H1 (cell line): ENCODE measurements at regions not wholly inside any gene's neighbourhood (a gene's known extent, or its start where the extent isn't known, plus 50 kb on each side); places are given as distances from the start of the nearest gene placed in this dataset.

Experiments used
- CTCF ChIA-PET: fragments of 300-600 bp; sonication (Branson Sonifier 250); formaldehyde crosslinking; loops from one replicate; lab custom pipeline; 2021; ENCODE audit not compliant: partially characterized antibody; lab: Charles Lee
- POLR2A ChIA-PET: fragments of 300-600 bp; sonication (Branson Sonifier 250); formaldehyde crosslinking; loops from one replicate; lab custom pipeline; 2021; ENCODE audit warnings: inconsistent platforms; ENCODE audit not compliant: partially characterized antibody; lab: Charles Lee
- DNase-seq, 2 experiments: peaks; one replicate each; pipeline versions ENCODE4 v3.0.0 to v3.0.0-alpha.2; 2010 to 2022; ENCODE audit warnings: low spot score in 2 of 2, low read depth in 1 of 2, mixed read lengths in 1 of 2
- FAIRE-seq: peaks from 2 replicates; lab custom pipeline; 2011; peaks lifted over from hg19 to GRCh38; lab: Jason Lieb, UNC
- H2AFZ ChIP-seq: 2 replicates; pipeline ENCODE4 v1.8.1; 2012; ENCODE audit warnings: low read length, inconsistent platforms
- H2AK5ac ChIP-seq: 2 replicates; pipeline ENCODE4 v1.6.1; 2013; ENCODE audit warnings: low read depth, low read length
- H2BK120ac ChIP-seq: replicated peaks from 2 replicates; pipeline ENCODE3; 2013; ENCODE audit warnings: low read depth, low read length, inconsistent platforms
- H2BK12ac ChIP-seq: 2 replicates; pipeline ENCODE4 v1.6.1; 2013; ENCODE audit warnings: low read depth, low read length
- H2BK15ac ChIP-seq: 2 replicates; pipeline ENCODE4 v1.6.1; 2013; ENCODE audit warnings: low read length
- H2BK20ac ChIP-seq: 2 replicates; pipeline ENCODE4 v1.6.1; 2013; ENCODE audit warnings: low read length
- H2BK5ac ChIP-seq: 2 replicates; pipeline ENCODE4 v1.6.1; 2013; ENCODE audit warnings: low read depth, low read length
- H3K14ac ChIP-seq: 2 replicates; pipeline ENCODE4 v1.6.1; 2013; ENCODE audit warnings: inconsistent platforms; ENCODE audit not compliant: insufficient read length
- H3K18ac ChIP-seq: 2 replicates; pipeline ENCODE4 v1.6.1; 2013; ENCODE audit warnings: low read length; ENCODE audit errors: extremely low read depth
- H3K23ac ChIP-seq: 2 replicates; pipeline ENCODE4 v1.6.1; 2013; ENCODE audit warnings: inconsistent platforms; ENCODE audit not compliant: insufficient read length
- H3K23me2 ChIP-seq: 2 replicates; pipeline ENCODE4 v1.6.1; 2013; ENCODE audit warnings: low read depth, low read length
- H3K27ac ChIP-seq: 2 replicates; pipeline ENCODE4 v1.6.1; 2011; ENCODE audit warnings: low read depth, low read length, inconsistent platforms
- H3K27me3 ChIP-seq, 4 experiments: replicated peaks in 1 of 4; 1 replicate in 1 of 4; 2 replicates in 3 of 4; pipeline versions ENCODE4 v1.6.1 to v1.8.1; 2011 to 2013; ENCODE audit warnings: low read length in 3 of 4, mild to moderate bottlenecking in 3 of 4, inconsistent platforms in 2 of 4, mixed read lengths in 2 of 4, moderate library complexity in 1 of 4; ENCODE audit not compliant: control insufficient read depth in 3 of 4, insufficient read depth in 3 of 4; ENCODE audit errors: extremely low read depth in 1 of 4
- H3K36me3 ChIP-seq, 4 experiments: 2 replicates each; pipeline versions ENCODE4 v1.6.1 to v1.8.1; 2011 to 2013; ENCODE audit warnings: mild to moderate bottlenecking in 4 of 4, low read length in 3 of 4, moderate library complexity in 2 of 4, control low read depth in 1 of 4, inconsistent platforms in 1 of 4; ENCODE audit not compliant: insufficient read depth in 4 of 4, control insufficient read depth in 2 of 4
- H3K4ac ChIP-seq: replicated peaks from 2 replicates; pipeline ENCODE3; 2013; ENCODE audit warnings: low read length, low read depth, mixed read lengths, inconsistent platforms; ENCODE audit not compliant: insufficient read length
- H3K4me1 ChIP-seq, 4 experiments: replicated peaks in 1 of 4; 1 replicate in 1 of 4; 2 replicates in 3 of 4; pipeline versions ENCODE4 v1.6.1 to v1.8.1; 2011 to 2013; ENCODE audit warnings: low read length in 3 of 4, inconsistent platforms in 2 of 4, mixed read lengths in 1 of 4; ENCODE audit not compliant: insufficient read depth in 4 of 4, control insufficient read depth in 3 of 4
- H3K4me2 ChIP-seq, 2 experiments: 2 replicates each; pipeline versions ENCODE4 v1.6.1 to v1.8.1; 2011 to 2013; ENCODE audit warnings: low read depth in 2 of 2, low read length in 2 of 2, control low read depth in 1 of 2, inconsistent platforms in 1 of 2, mild to moderate bottlenecking in 1 of 2; ENCODE audit not compliant: insufficient read depth in 1 of 2
- H3K4me3 ChIP-seq, 4 experiments: fragments of 200-600, 300-600 bp in 1 of 4; sonication (generic), shearing (Covaris generic), sonication (Bioruptor Twin) in 1 of 4; 2 replicates each; pipeline versions ENCODE4 v1.5.1 to v1.8.1; 2011 to 2016; ENCODE audit warnings: low read length in 4 of 4, low read depth in 3 of 4, control low read depth in 2 of 4, inconsistent platforms in 2 of 4, mild to moderate bottlenecking in 2 of 4, mixed read lengths in 1 of 4, moderate library complexity in 1 of 4; ENCODE audit not compliant: insufficient read depth in 2 of 4; ENCODE audit errors: extremely low read depth in 1 of 4
- H3K56ac ChIP-seq: replicated peaks from 2 replicates; pipeline ENCODE3; 2013; ENCODE audit warnings: low read depth, mild to moderate bottlenecking, mixed read lengths, low read length, inconsistent platforms; ENCODE audit not compliant: insufficient read length
- H3K79me1 ChIP-seq: 2 replicates; pipeline ENCODE4 v1.6.1; 2013; ENCODE audit warnings: low read depth, low read length, control low read depth
- H3K79me2 ChIP-seq, 2 experiments: 2 replicates each; pipeline versions ENCODE4 v1.6.1 to v1.8.1; 2012 to 2013; ENCODE audit warnings: low read length in 2 of 2, mild to moderate bottlenecking in 2 of 2, inconsistent platforms in 1 of 2; ENCODE audit not compliant: insufficient read depth in 2 of 2, control insufficient read depth in 1 of 2
- H3K9ac ChIP-seq, 4 experiments: replicated peaks in 1 of 4; 1 replicate in 1 of 4; 2 replicates in 3 of 4; pipeline versions ENCODE4 v1.6.1 to v1.8.1; 2011 to 2013; ENCODE audit warnings: low read depth in 3 of 4, low read length in 3 of 4, control low read depth in 2 of 4, mild to moderate bottlenecking in 2 of 4, moderate library complexity in 2 of 4, inconsistent platforms in 1 of 4; ENCODE audit errors: extremely low read depth in 1 of 4
- H3K9me3 ChIP-seq, 2 experiments: 2 replicates each; pipeline versions ENCODE4 v1.6.1 to v1.8.1; 2012 to 2013; ENCODE audit warnings: mild to moderate bottlenecking in 2 of 2, moderate library complexity in 2 of 2, control low read depth in 1 of 2, inconsistent platforms in 1 of 2, low read depth in 1 of 2, low read length in 1 of 2, mixed read lengths in 1 of 2; ENCODE audit not compliant: insufficient read depth in 2 of 2
- H4K20me1 ChIP-seq, 2 experiments: replicated peaks in 1 of 2; 2 replicates each; pipeline versions ENCODE3 to v1.8.1; 2011 to 2013; ENCODE audit warnings: inconsistent platforms in 2 of 2, low read length in 2 of 2, mild to moderate bottlenecking in 1 of 2; ENCODE audit not compliant: insufficient read depth in 2 of 2, control insufficient read depth in 1 of 2
- H4K5ac ChIP-seq: 2 replicates; pipeline ENCODE4 v1.6.1; 2013; ENCODE audit warnings: low read length, low read depth, mixed read lengths, inconsistent platforms; ENCODE audit not compliant: insufficient read length
- H4K8ac ChIP-seq: 2 replicates; pipeline ENCODE4 v1.8.0; 2013; ENCODE audit warnings: mild to moderate bottlenecking, moderate library complexity, low read length, inconsistent platforms; ENCODE audit not compliant: insufficient read depth; ENCODE audit errors: extremely low read depth
- H4K91ac ChIP-seq: replicated peaks from 2 replicates; pipeline ENCODE3; 2013; ENCODE audit warnings: low read length, mixed read lengths, inconsistent platforms; ENCODE audit not compliant: insufficient read length
- BRCA1 ChIP-seq: IDR thresholded peaks from 2 replicates; pipeline ENCODE4 v1.6.1; 2012; ENCODE audit warnings: low read depth, low read length, improper control_type of control experiment
- NRF1 ChIP-seq: IDR thresholded peaks from 2 replicates; pipeline ENCODE4 v1.6.1; 2011; ENCODE audit warnings: mild to moderate bottlenecking, low read depth, low read length, improper control_type of control experiment
- WGBS, 2 experiments: shearing (Covaris generic) in 1 of 2; methylation state at CpG; one replicate each; pipeline versions ENCODE4 v1.1.6 to v1.1.7; 2013 to 2015; ENCODE audit warnings: low lambda C conversion rate in 2 of 2, mixed read lengths in 2 of 2, inconsistent platforms in 1 of 2, low coverage in 1 of 2, missing lambda C conversion rate in 1 of 2; ENCODE audit not compliant: insufficient replicate concordance in 2 of 2, insufficient coverage in 1 of 2, insufficient read length in 1 of 2; ENCODE audit errors: extremely low coverage in 1 of 2, missing lambda C conversion rate in 1 of 2; 5-methylcytosine and 5-hydroxymethylcytosine counted together
- TF ChIP-seq, protein P1 (sequence below), 3 experiments: IDR thresholded peaks; 1 replicate in 2 of 3; 2 replicates in 1 of 3; pipeline versions ENCODE4 v1.5.1 to v1.6.1; 2011; ENCODE audit warnings: low read length in 3 of 3, mild to moderate bottlenecking in 3 of 3, inconsistent platforms in 2 of 3, low read depth in 1 of 3, moderate library complexity in 1 of 3; ENCODE audit not compliant: insufficient read depth in 1 of 3; ENCODE audit errors: control extremely low read depth in 1 of 3

DNA sequence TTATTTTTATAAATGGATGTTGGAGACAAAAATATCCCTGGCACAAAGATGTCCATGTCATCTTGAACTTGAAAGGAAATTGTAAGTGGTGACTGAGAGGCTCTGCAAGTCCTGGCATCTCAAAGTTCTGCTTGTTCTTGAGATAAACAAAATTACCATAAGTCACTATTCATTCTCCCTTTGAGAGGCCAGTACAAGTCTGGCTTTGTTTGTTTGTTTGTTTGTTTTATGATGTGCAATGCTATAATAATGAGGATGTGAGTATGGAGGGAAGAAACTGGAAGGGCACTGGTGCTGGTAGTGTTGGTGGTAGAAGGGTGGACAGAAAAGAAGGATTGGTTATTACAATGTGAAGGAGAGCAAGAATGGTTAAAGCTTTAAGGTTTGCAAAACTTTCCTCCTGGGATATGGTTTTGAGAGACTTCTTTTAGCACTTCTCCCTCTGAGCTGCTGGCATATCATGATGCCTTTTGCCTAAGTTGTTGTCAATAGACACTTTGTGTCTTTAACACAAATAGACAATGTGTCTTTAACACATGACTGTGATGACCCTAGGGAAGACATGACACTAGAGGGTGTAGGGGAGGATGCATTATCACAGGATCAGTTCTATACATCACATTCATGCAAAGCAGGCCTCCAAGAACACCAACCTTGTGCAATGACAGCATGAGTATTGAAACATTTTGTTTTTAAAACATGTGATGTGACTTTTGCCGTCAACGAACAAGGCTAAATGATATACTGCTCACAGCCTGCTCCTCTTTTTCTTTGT is 880.5 kb upstream of the GOT2 start:
- Histone ChIP-seq H3K4me1 (peaks cover 0 to 3% (median 0%) of the 10 kb centered on the region in 4 experiments; a peak in 2 of 7 replicates), H2BK20ac (no peak overlapping the region), H3K9ac (no peak overlapping the region), H2BK120ac (no peak overlapping the region), H3K4me2 (no peak overlapping the region), H4K5ac (no peak overlapping the region), H3K36me3 (peaks cover 0 to 2% (median 0%) of the 10 kb centered on the region in 4 experiments; a peak in 1 of 8 replicates), H4K20me1 (no peaks in the 10 kb centered on the region), H3K23me2 (no peaks in the 10 kb centered on the region), H2BK15ac (no peak overlapping the region), H3K14ac (no peak overlapping the region), H3K23ac (no peak overlapping the region), H2BK5ac (no peak overlapping the region), H3K79me2 (no peaks in the 10 kb centered on the region), H3K18ac (no peak overlapping the region), H2AFZ (no peak overlapping the region), H4K91ac (no peak overlapping the region), H2AK5ac (no peak overlapping the region), H4K8ac (no peak overlapping the region), H3K27ac (no peak overlapping the region), H3K56ac (no peak overlapping the region), H3K27me3 (peaks cover 0 to 1% (median 0%) of the 10 kb centered on the region in 4 experiments; a peak in 1 of 7 replicates), H2BK12ac (no peak overlapping the region), H3K9me3 (no peaks in the 10 kb centered on the region), H3K4me3 (no peak overlapping the region), H3K79me1 (no peaks in the 10 kb centered on the region), H3K4ac (no peak overlapping the region)
- FAIRE-seq = no peak
- CTCF ChIA-PET = interaction anchor here (1.0 kb wide), 1 partner anchor 64 kb away, joined by 3 read pairs; no protein-coding TSS in a partner anchor
- WGBS, 2 experiments = 97% methylated on average over 2 of the region's 2 CpGs; no CpG with 5 or more reads in 1 of the 2 experiments
- no peak for DNase-seq
- POLR2A ChIA-PET = no interaction called here
- TF ChIP-seq BRCA1 (no peak), NRF1 (no peak)
- TF ChIP-seq, protein P1, sequence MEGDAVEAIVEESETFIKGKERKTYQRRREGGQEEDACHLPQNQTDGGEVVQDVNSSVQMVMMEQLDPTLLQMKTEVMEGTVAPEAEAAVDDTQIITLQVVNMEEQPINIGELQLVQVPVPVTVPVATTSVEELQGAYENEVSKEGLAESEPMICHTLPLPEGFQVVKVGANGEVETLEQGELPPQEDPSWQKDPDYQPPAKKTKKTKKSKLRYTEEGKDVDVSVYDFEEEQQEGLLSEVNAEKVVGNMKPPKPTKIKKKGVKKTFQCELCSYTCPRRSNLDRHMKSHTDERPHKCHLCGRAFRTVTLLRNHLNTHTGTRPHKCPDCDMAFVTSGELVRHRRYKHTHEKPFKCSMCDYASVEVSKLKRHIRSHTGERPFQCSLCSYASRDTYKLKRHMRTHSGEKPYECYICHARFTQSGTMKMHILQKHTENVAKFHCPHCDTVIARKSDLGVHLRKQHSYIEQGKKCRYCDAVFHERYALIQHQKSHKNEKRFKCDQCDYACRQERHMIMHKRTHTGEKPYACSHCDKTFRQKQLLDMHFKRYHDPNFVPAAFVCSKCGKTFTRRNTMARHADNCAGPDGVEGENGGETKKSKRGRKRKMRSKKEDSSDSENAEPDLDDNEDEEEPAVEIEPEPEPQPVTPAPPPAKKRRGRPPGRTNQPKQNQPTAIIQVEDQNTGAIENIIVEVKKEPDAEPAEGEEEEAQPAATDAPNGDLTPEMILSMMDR (IDR thresholded peaks at IDR 0.05; ENCODE audit: control extremely low read depth in 1 of 3, insufficient read depth in 1 of 3, low read depth in 1 of 3, low read length in 3 of 3) = no peak
